Right lobe of liver (tissue), 4 donors: ENCODE measurements at regions not wholly inside any gene's neighbourhood (a gene's known extent, or its start where the extent isn't known, plus 50 kb on each side); places are given as distances from the start of the nearest gene placed in this dataset.

Experiments
- POLR2A ChIP-seq: fragments of 450-650 bp; IDR thresholded peaks from one replicate; pipeline ENCODE4 v1.6.1; 2017; ENCODE audit warnings: antibody characterized with exemption, mild to moderate bottlenecking
- TF ChIP-seq, protein P1 (sequence below), 4 donors: fragments of 200-600 bp in 3 of 4; fragments of 450-650 bp in 1 of 4; IDR thresholded peaks; one replicate each; pipeline versions ENCODE4 v1.5.1 to v1.8.0; 2016 to 2022; ENCODE audit warnings: antibody characterized with exemption in 4 of 4, mild to moderate bottlenecking in 2 of 4
- donor health status: DM: no; HTN: no; CAD: no.
- donor health status: DM: no; HTN: no; CAD: no.
- donor health status: DM: no; HTN: yes; CAD: no.

GRCh38 chrX:97936296-97936695, 1052.6 kb downstream of the RPA4 start:
- TF ChIP-seq, protein P1, sequence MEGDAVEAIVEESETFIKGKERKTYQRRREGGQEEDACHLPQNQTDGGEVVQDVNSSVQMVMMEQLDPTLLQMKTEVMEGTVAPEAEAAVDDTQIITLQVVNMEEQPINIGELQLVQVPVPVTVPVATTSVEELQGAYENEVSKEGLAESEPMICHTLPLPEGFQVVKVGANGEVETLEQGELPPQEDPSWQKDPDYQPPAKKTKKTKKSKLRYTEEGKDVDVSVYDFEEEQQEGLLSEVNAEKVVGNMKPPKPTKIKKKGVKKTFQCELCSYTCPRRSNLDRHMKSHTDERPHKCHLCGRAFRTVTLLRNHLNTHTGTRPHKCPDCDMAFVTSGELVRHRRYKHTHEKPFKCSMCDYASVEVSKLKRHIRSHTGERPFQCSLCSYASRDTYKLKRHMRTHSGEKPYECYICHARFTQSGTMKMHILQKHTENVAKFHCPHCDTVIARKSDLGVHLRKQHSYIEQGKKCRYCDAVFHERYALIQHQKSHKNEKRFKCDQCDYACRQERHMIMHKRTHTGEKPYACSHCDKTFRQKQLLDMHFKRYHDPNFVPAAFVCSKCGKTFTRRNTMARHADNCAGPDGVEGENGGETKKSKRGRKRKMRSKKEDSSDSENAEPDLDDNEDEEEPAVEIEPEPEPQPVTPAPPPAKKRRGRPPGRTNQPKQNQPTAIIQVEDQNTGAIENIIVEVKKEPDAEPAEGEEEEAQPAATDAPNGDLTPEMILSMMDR (IDR thresholded peaks at IDR 0.05): no peak
- TF ChIP-seq POLR2A: no peak
